Kidney (tissue), 13 donors: ENCODE measurements at regions not wholly inside any gene's neighbourhood (a gene's known extent, or its start where the extent isn't known, plus 50 kb on each side); places are given as distances from the start of the nearest gene placed in this dataset.
A peak's percentile ranks its signal among the peaks of the same experiment; 100 is the strongest.
"Not testable (repeated sequence)": the region's sequence is repeated elsewhere in the genome, so short reads cannot be mapped to it uniquely, and the experiment has no call there.

Experiments used
- DNase-seq, 5 donors: peaks; one replicate each; pipeline ENCODE4 v3.0.0-alpha.2; 2013 to 2020
- FAIRE-seq: peaks from 2 replicates; lab custom pipeline; 2012; peaks lifted over from hg19 to GRCh38; lab: Jason Lieb, UNC
- H3K27ac ChIP-seq, 2 donors: one replicate each; pipeline ENCODE4 v1.7.0; 2013; ENCODE audit warnings: low read depth in 2 of 2, low read length in 2 of 2, inconsistent platforms in 1 of 2
- H3K27me3 ChIP-seq: one replicate; pipeline ENCODE4 v1.7.1; 2013; ENCODE audit warnings: low read length, inconsistent platforms; ENCODE audit not compliant: control insufficient read depth, insufficient read depth
- H3K36me3 ChIP-seq, 3 donors: one replicate each; pipeline versions ENCODE4 v1.7.0 to v1.7.1; 2013; ENCODE audit warnings: low read length in 3 of 3, control low read depth in 1 of 3, inconsistent platforms in 1 of 3; ENCODE audit not compliant: insufficient read depth in 3 of 3, control insufficient read depth in 2 of 3
- H3K4me1 ChIP-seq, 3 donors: one replicate each; pipeline versions ENCODE4 v1.7.0 to v1.7.1; 2013; ENCODE audit warnings: low read length in 3 of 3, inconsistent platforms in 1 of 3, low read depth in 1 of 3; ENCODE audit not compliant: control insufficient read depth in 2 of 3, insufficient read depth in 2 of 3
- H3K4me3 ChIP-seq, 3 donors: one replicate each; pipeline versions ENCODE4 v1.7.0 to v1.8.1; 2013; ENCODE audit warnings: low read length in 3 of 3, control low read depth in 1 of 3, inconsistent platforms in 1 of 3
- H3K9ac ChIP-seq, 3 donors: one replicate each; pipeline versions ENCODE4 v1.7.0 to v1.7.1; 2013; ENCODE audit warnings: low read length in 3 of 3, control low read depth in 1 of 3, inconsistent platforms in 1 of 3
- H3K9me3 ChIP-seq, 3 donors: one replicate each; pipeline versions ENCODE4 v1.7.0 to v1.7.1; 2013; ENCODE audit warnings: low read length in 3 of 3, control low read depth in 1 of 3, inconsistent platforms in 1 of 3; ENCODE audit not compliant: control insufficient read depth in 2 of 3, insufficient read depth in 1 of 3
- intact Hi-C: fragments of 100-400 bp; cut with DNase I; formaldehyde crosslinking; loops from one replicate; pipeline ENCODE4 v1.11.1; 2022
- TF ChIP-seq, protein P1 (sequence below): IDR thresholded peaks from 3 replicates; pipeline ENCODE4 v1.5.1; 2012; ENCODE audit warnings: mild to moderate bottlenecking, moderate library complexity, borderline replicate concordance; ENCODE audit not compliant: insufficient read depth; ENCODE audit errors: extremely low read depth
- donor health status: control.
- donor health status: control.
- donor health status: control.
- donor health status: control.
- donor health status: control.
- donor health status: DM: yes; HTN: yes; CAD: no.
- donor health status: Normal renal cell carcinoma (clear cell type).

GRCh38 chr3:27610800-27611525, 111.2 kb downstream of the EOMES start:
- Histone ChIP-seq H3K27ac (no peak overlapping the region), H3K4me3 (no peak overlapping the region), H3K36me3 (no peaks in the 10 kb centered on the region), H3K9me3 (peaks cover 0 to 16% (median 5%) of the 10 kb centered on the region in 3 donors), H3K9ac (no peak overlapping the region), H3K27me3 (no peaks in the 10 kb centered on the region), H3K4me1 (no peaks in the 10 kb centered on the region)
- no peak for FAIRE-seq
- peak in 1 of 5 donors; percentile 53 for DNase-seq
- intact Hi-C loops, result no loop called here
- TF ChIP-seq, protein P1, sequence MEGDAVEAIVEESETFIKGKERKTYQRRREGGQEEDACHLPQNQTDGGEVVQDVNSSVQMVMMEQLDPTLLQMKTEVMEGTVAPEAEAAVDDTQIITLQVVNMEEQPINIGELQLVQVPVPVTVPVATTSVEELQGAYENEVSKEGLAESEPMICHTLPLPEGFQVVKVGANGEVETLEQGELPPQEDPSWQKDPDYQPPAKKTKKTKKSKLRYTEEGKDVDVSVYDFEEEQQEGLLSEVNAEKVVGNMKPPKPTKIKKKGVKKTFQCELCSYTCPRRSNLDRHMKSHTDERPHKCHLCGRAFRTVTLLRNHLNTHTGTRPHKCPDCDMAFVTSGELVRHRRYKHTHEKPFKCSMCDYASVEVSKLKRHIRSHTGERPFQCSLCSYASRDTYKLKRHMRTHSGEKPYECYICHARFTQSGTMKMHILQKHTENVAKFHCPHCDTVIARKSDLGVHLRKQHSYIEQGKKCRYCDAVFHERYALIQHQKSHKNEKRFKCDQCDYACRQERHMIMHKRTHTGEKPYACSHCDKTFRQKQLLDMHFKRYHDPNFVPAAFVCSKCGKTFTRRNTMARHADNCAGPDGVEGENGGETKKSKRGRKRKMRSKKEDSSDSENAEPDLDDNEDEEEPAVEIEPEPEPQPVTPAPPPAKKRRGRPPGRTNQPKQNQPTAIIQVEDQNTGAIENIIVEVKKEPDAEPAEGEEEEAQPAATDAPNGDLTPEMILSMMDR, result no peak

DNA sequence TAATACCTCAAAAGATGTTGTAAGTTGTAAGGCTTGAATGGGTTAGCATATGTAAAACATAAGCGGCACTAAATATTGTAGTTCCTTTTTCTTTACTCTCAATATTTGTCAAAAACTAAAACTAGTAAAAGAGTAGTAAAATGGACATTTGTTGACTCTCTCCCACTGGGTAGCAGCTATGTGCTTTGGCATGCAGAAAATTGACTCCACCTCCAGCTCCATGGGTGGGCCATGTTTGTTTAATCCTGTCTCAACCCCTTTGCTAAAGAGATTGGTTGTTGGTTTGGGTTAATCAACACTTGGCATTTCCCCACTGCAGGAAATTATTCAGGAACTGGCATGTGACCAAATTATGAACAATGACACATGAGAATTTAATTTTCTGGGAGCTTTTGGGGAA, 114.8 kb downstream of the EOMES start:
- no peak overlapping the region for H3K4me3 ChIP-seq
- H3K27ac ChIP-seq, result no peak overlapping the region
- no peaks in the 10 kb centered on the region for H3K36me3 ChIP-seq
- no peaks in the 10 kb centered on the region for H3K9me3 ChIP-seq
- DNase-seq (no peak), FAIRE-seq (no peak)
- H3K27me3 ChIP-seq, result no peaks in the 10 kb centered on the region
- intact Hi-C loops, result no loop called here
- H3K9ac ChIP-seq, result no peak overlapping the region
- TF ChIP-seq, protein P1, result no peak
- H3K4me1 ChIP-seq, result no peaks in the 10 kb centered on the region

- Histone ChIP-seq H3K27ac (no peak overlapping the region), H3K9ac (no peak overlapping the region), H3K27me3 (no peaks in the 10 kb centered on the region), H3K9me3 (no peaks in the 10 kb centered on the region), H3K4me1 (no peaks in the 10 kb centered on the region), H3K36me3 (no peaks in the 10 kb centered on the region), H3K4me3 (no peak overlapping the region)
- TF ChIP-seq, protein P1, result no peak
- FAIRE-seq (no peak), DNase-seq (no peak)
- intact Hi-C loops, result no loop called here
Observed at GRCh38 chr3:27606537-27606936, 115.6 kb downstream of the EOMES start.

DNA sequence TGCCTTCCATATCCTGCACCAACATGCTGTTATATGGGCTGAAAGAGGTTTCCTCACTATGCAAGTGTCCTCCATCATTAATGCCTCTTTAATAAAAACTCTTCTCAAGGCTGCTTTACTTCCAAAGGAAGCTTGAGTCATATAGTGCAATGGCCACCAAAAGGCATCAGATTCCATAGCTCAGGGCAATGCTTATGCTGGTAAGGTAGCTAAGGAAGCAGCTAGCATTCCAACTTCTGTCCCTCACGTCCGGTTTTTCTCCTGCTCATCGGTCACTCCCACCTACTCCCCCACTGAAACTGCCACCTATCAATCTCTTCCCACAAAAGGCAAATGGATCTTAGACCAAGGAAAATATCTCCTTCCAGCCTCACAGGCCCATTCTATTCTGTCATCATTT, 117.1 kb upstream of the SLC4A7 start:
- H3K9me3 ChIP-seq, H3K4me1 ChIP-seq, DNase-seq, FAIRE-seq, H3K27ac ChIP-seq, H3K36me3 ChIP-seq, H3K27me3 ChIP-seq, H3K4me3 ChIP-seq, intact Hi-C loops, H3K9ac ChIP-seq: not testable (repeated sequence)

DNA sequence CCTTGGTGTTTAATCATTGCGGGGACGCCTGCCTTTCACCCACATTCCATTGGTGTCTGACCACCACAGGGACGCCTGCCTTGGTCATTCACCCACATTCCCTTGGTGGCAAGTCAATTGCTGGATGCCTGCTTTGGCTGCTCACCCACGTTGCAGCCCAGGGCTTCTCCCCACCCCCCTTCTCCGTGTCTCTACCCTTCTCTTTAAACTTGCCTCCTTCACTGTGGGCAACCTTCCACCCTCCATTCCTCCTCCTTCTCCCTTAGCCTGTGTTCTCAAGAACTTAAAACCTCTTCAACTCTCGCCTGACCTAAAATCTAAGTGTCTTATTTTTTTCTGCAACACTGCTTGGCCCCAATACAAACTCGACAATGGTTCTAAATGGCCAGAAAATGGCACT, 115.6 kb upstream of the SLC4A7 start:
- intact Hi-C loops, H3K9me3 ChIP-seq, H3K4me1 ChIP-seq, H3K4me3 ChIP-seq, FAIRE-seq, H3K36me3 ChIP-seq, H3K9ac ChIP-seq, H3K27me3 ChIP-seq, DNase-seq, H3K27ac ChIP-seq: not testable (repeated sequence)
